CD14-positive monocyte (primary cell): ENCODE measurements at regions not wholly inside any gene's neighbourhood (a gene's known extent, or its start where the extent isn't known, plus 50 kb on each side); places are given as distances from the start of the nearest gene placed in this dataset.
A peak's percentile ranks its signal among the peaks of the same experiment; 100 is the strongest.

Experiments
- DNase-seq, 3 donors: peaks; one replicate each; pipeline ENCODE4 v3.0.0-alpha.2; 2011 to 2022
- H2AFZ ChIP-seq: 2 replicates; pipeline ENCODE4 v1.6.0; 2012; ENCODE audit warnings: mild to moderate bottlenecking, low read depth, low read length, inconsistent platforms; ENCODE audit not compliant: insufficient read depth, poor library complexity, severe bottlenecking
- H3K27ac ChIP-seq, 2 donors: 1 replicate in 1 of 2; 2 replicates in 1 of 2; pipeline ENCODE4 v1.5.1; 2012 to 2013; ENCODE audit warnings: low read length in 2 of 2, control low read depth in 1 of 2, inconsistent platforms in 1 of 2, low read depth in 1 of 2, mild to moderate bottlenecking in 1 of 2
- H3K27me3 ChIP-seq, 2 donors: one replicate each; pipeline versions ENCODE4 v1.6.0 to v1.6.1; 2011 to 2013; ENCODE audit warnings: low read length in 2 of 2; ENCODE audit not compliant: control insufficient read depth in 2 of 2, insufficient read depth in 2 of 2
- H3K36me3 ChIP-seq, 2 donors: replicated peaks in 1 of 2; 1 replicate in 1 of 2; 2 replicates in 1 of 2; pipeline versions ENCODE4 v1.5.1 to v1.6.1; 2012 to 2013; ENCODE audit warnings: low read length in 2 of 2, control low read depth in 1 of 2, inconsistent platforms in 1 of 2, mild to moderate bottlenecking in 1 of 2; ENCODE audit not compliant: insufficient read depth in 2 of 2, control insufficient read depth in 1 of 2
- H3K4me1 ChIP-seq, 2 donors: 1 replicate in 1 of 2; 2 replicates in 1 of 2; pipeline versions ENCODE4 v1.5.1 to v1.6.1; 2012 to 2013; ENCODE audit warnings: low read length in 2 of 2, control low read depth in 1 of 2, inconsistent platforms in 1 of 2, mild to moderate bottlenecking in 1 of 2, moderate library complexity in 1 of 2; ENCODE audit not compliant: insufficient read depth in 2 of 2, control insufficient read depth in 1 of 2
- H3K4me2 ChIP-seq: replicated peaks from 2 replicates; pipeline ENCODE3; 2012; ENCODE audit warnings: low read length, moderate library complexity, mild to moderate bottlenecking; ENCODE audit not compliant: poor library complexity, severe bottlenecking; ENCODE audit errors: extremely low read depth
- H3K4me3 ChIP-seq, 3 experiments: fragments of 200-600 bp in 1 of 3; sonication (generic) in 1 of 3; replicated peaks in 1 of 3; 1 replicate in 2 of 3; 2 replicates in 1 of 3; pipeline ENCODE4 v1.5.1; 2011 to 2013; ENCODE audit warnings: low read length in 3 of 3, mild to moderate bottlenecking in 3 of 3, control low read depth in 2 of 3, low read depth in 2 of 3, inconsistent platforms in 1 of 3, moderate library complexity in 1 of 3
- H3K79me2 ChIP-seq: 2 replicates; pipeline ENCODE4 v1.6.0; 2012; ENCODE audit warnings: mild to moderate bottlenecking, control low read depth, inconsistent platforms, low read length, moderate library complexity; ENCODE audit not compliant: insufficient read depth
- H3K9ac ChIP-seq: 2 replicates; pipeline ENCODE4 v1.6.0; 2017; ENCODE audit warnings: low read length, mild to moderate bottlenecking; ENCODE audit not compliant: insufficient read depth, poor library complexity, severe bottlenecking
- H3K9me3 ChIP-seq, 2 donors: replicated peaks in 1 of 2; 1 replicate in 1 of 2; 2 replicates in 1 of 2; pipeline versions ENCODE4 v1.5.1 to v1.6.1; 2012 to 2013; ENCODE audit warnings: low read length in 2 of 2, control low read depth in 1 of 2; ENCODE audit not compliant: control insufficient read depth in 1 of 2, insufficient read depth in 1 of 2
- H4K20me1 ChIP-seq: 2 replicates; pipeline ENCODE4 v1.6.0; 2012; ENCODE audit warnings: mild to moderate bottlenecking, low read length, control low read depth, moderate library complexity; ENCODE audit not compliant: insufficient read depth
- H3K27ac Mint-ChIP-seq, 7 donors: one replicate each; pipeline ENCODE4 v1.8.0; 2020; ENCODE audit warnings: mild to moderate bottlenecking in 7 of 7, mixed read lengths in 7 of 7, moderate library complexity in 6 of 7, inconsistent platforms in 2 of 7
- H3K27me3 Mint-ChIP-seq, 3 donors: one replicate each; pipeline ENCODE4 v1.8.0; 2021 to 2022; ENCODE audit warnings: low read depth in 3 of 3, mild to moderate bottlenecking in 3 of 3, mixed read lengths in 3 of 3, moderate library complexity in 3 of 3, inconsistent platforms in 1 of 3
- H3K36me3 Mint-ChIP-seq, 2 donors: one replicate each; pipeline ENCODE4 v1.8.0; 2020; ENCODE audit warnings: mixed read lengths in 2 of 2, inconsistent platforms in 1 of 2, mild to moderate bottlenecking in 1 of 2
- H3K4me1 Mint-ChIP-seq: one replicate; pipeline ENCODE4 v1.8.0; 2020; ENCODE audit warnings: mild to moderate bottlenecking, mixed read lengths
- H3K4me3 Mint-ChIP-seq, 2 donors: one replicate each; pipeline ENCODE4 v1.8.0; 2020; ENCODE audit warnings: mild to moderate bottlenecking in 2 of 2, mixed read lengths in 2 of 2, moderate library complexity in 1 of 2
- H3K9me3 Mint-ChIP-seq, 7 donors: one replicate each; pipeline ENCODE4 v1.8.0; 2020 to 2022; ENCODE audit warnings: mixed read lengths in 7 of 7, mild to moderate bottlenecking in 6 of 7, moderate library complexity in 6 of 7, inconsistent platforms in 2 of 7
- WGBS: methylation state at CpG from one replicate; pipeline ENCODE4 v1.1.5; 2013; ENCODE audit warnings: missing lambda C conversion rate; ENCODE audit not compliant: insufficient coverage; 5-methylcytosine and 5-hydroxymethylcytosine counted together
- intact Hi-C, 2 donors: fragments of 100-400 bp; cut with micrococcal nuclease; formaldehyde crosslinking; loops; one replicate each; pipeline versions ENCODE4 v1.15.0 to v1.15.1; 2023
- TF ChIP-seq, protein P1 (sequence below): fragments of 200-600 bp; IDR thresholded peaks from one replicate; pipeline ENCODE4 v1.8.0; 2022; ENCODE audit warnings: antibody characterized with exemption, mild to moderate bottlenecking

DNA sequence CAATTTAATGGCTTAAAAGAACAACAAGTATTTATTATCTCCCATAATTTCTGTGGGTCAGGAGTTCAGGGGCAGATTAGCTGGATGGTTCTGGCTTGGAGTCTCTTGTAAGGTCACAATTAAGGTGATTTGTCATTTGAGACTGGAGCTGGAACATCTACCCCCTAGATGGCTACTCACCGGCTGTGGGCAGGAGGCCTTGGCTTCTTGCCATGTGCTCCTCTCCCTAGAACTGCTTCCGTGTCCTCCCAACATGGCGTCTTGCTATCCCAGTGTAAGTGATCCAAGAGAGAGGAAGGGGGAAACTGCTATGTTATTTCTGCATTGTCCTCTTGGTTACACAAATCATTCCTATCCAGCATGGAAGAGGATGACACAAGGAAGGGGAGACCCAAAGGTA, 210.2 kb upstream of the ECI2 start:
- H3K4me2 ChIP-seq = no peak overlapping the region
- WGBS = no CpG with 5 or more reads among the region's 3 CpGs

DNA sequence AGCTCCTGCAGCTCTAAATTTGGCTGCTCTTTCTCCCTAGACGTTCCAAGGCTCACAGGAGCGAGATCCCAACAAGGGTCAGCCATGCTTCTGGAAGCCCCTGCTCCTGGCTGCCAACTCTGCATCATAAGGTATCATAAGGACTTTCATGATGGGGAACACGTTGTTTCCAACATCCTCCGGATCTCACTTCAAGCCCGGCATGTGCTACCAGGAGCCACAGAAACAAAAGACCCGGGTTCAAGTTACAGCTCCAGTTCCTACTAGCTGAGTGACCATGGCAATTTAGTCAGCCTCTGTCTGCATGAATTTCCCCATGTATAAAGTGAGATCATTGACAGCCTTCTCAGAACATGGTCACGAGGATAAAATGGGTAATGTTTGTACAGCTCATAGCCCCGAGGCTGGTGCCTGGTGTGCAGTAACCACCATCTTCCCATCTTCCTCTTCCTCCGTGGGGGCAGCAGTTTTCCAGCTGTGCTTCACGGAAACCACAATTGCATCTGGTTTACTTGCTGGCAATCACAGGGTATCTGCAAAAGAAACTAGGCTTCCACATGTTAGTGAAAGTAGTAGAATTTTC, 209.0 kb upstream of the ECI2 start:
- Mint-ChIP-seq H3K36me3 (no peaks in the 10 kb centered on the region), H3K4me3 (no peak overlapping the region), H3K27ac (no peak overlapping the region), H3K4me1 (peaks cover 8% of the 10 kb centered on the region), H3K9me3 (peaks cover 0 to 5% (median 2%) of the 10 kb centered on the region in 7 donors), H3K27me3 (peaks cover 0 to 3% (median 2%) of the 10 kb centered on the region in 3 donors)
- Histone ChIP-seq H3K27ac (no peak overlapping the region), H3K36me3 (no peaks in the 10 kb centered on the region), H3K4me3 (no peak overlapping the region), H2AFZ (no peak overlapping the region), H3K4me1 (peaks cover 0 to 5% of the 10 kb centered on the region in 2 donors), H3K9me3 (no peaks in the 10 kb centered on the region), H3K79me2 (no peaks in the 10 kb centered on the region), H3K4me2 (no peak overlapping the region), H3K9ac (no peak overlapping the region), H4K20me1 (no peaks in the 10 kb centered on the region), H3K27me3 (no peaks in the 10 kb centered on the region)
- intact Hi-C loops = no loop called here
- DNase-seq = peak in 1 of 3 donors; percentile 50
- TF ChIP-seq, protein P1, sequence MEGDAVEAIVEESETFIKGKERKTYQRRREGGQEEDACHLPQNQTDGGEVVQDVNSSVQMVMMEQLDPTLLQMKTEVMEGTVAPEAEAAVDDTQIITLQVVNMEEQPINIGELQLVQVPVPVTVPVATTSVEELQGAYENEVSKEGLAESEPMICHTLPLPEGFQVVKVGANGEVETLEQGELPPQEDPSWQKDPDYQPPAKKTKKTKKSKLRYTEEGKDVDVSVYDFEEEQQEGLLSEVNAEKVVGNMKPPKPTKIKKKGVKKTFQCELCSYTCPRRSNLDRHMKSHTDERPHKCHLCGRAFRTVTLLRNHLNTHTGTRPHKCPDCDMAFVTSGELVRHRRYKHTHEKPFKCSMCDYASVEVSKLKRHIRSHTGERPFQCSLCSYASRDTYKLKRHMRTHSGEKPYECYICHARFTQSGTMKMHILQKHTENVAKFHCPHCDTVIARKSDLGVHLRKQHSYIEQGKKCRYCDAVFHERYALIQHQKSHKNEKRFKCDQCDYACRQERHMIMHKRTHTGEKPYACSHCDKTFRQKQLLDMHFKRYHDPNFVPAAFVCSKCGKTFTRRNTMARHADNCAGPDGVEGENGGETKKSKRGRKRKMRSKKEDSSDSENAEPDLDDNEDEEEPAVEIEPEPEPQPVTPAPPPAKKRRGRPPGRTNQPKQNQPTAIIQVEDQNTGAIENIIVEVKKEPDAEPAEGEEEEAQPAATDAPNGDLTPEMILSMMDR = no peak
- 75% methylated on average over 5 of the region's 10 CpGs for WGBS

More for the DNA sequence above, 210.2 kb upstream of the ECI2 start:
- peaks cover 8% of the 10 kb centered on the region for H3K4me1 Mint-ChIP-seq
- Histone ChIP-seq H2AFZ (no peak overlapping the region), H3K4me1 (peaks cover 0 to 5% of the 10 kb centered on the region in 2 donors), H3K4me3 (no peak overlapping the region), H3K27me3 (no peaks in the 10 kb centered on the region), H4K20me1 (no peaks in the 10 kb centered on the region), H3K9ac (no peak overlapping the region), H3K79me2 (no peaks in the 10 kb centered on the region), H3K36me3 (no peaks in the 10 kb centered on the region), H3K9me3 (no peaks in the 10 kb centered on the region), H3K27ac (no peak overlapping the region)
- H3K4me3 Mint-ChIP-seq = no peak overlapping the region
- no peak for DNase-seq
- no peaks in the 10 kb centered on the region for H3K36me3 Mint-ChIP-seq
- no peak overlapping the region for H3K27ac Mint-ChIP-seq
- intact Hi-C loops = no loop called here
- H3K9me3 Mint-ChIP-seq = peaks cover 0 to 4% (median 0%) of the 10 kb centered on the region in 7 donors
- peaks cover 0 to 4% (median 3%) of the 10 kb centered on the region in 3 donors for H3K27me3 Mint-ChIP-seq
- TF ChIP-seq, protein P1 = no peak
